ENCODE measurements at regions not wholly inside any gene's neighbourhood (a gene's known extent, or its start where the extent isn't known, plus 50 kb on each side); places are given as distances from the start of the nearest gene placed in this dataset.

- H3K36me3 Mint-ChIP-seq (ENCODE audit: low read depth), result no peaks in the 10 kb centered on the region
- no peaks in the 10 kb centered on the region for H3K9me3 Mint-ChIP-seq
- no peaks in the 10 kb centered on the region for H3K4me1 Mint-ChIP-seq
- peaks cover 8% of the 10 kb centered on the region for H3K27me3 Mint-ChIP-seq (ENCODE audit: low read depth, poor library complexity)
- TF ChIP-seq CTCF (IDR thresholded peaks at IDR 0.05), result no peak
- no peak for DNase-seq
- H3K27ac Mint-ChIP-seq, result no peak overlapping the region
- H3K4me3 Mint-ChIP-seq, result no peak overlapping the region
Observed at GRCh38 chr4:14151101-14151500, 523.6 kb upstream of the BOD1L1 start.

- peaks cover 8% of the 10 kb centered on the region for H3K27me3 Mint-ChIP-seq (ENCODE audit: low read depth, poor library complexity)
- no peaks in the 10 kb centered on the region for H3K4me1 Mint-ChIP-seq
Observed at GRCh38 chr4:14152834-14153519, 525.5 kb upstream of the BOD1L1 start.

GRCh38 chr4:14155803-14156202 lies 528.3 kb upstream of the BOD1L1 start:
- TF ChIP-seq CTCF (IDR thresholded peaks at IDR 0.05), result no peak
- H3K27me3 Mint-ChIP-seq (ENCODE audit: low read depth, poor library complexity), result peaks cover 6% of the 10 kb centered on the region
- H3K4me3 Mint-ChIP-seq, result no peak overlapping the region
- H3K36me3 Mint-ChIP-seq (ENCODE audit: low read depth), result no peaks in the 10 kb centered on the region
- no peaks in the 10 kb centered on the region for H3K9me3 Mint-ChIP-seq
- H3K27ac Mint-ChIP-seq, result no peak overlapping the region
- DNase-seq, result no peak
- no peaks in the 10 kb centered on the region for H3K4me1 Mint-ChIP-seq

More at GRCh38 chr4:14152834-14153519, 525.5 kb upstream of the BOD1L1 start:
- Mint-ChIP-seq H3K36me3 (ENCODE audit: low read depth) (no peaks in the 10 kb centered on the region), H3K4me3 (no peak overlapping the region), H3K27ac (no peak overlapping the region), H3K9me3 (no peaks in the 10 kb centered on the region)
- TF ChIP-seq CTCF (IDR thresholded peaks at IDR 0.05), result no peak
- no peak for DNase-seq

GRCh38 chr4:14157262-14157661 lies 529.7 kb upstream of the BOD1L1 start:
- H3K27me3 Mint-ChIP-seq (ENCODE audit: low read depth, poor library complexity), result peaks cover 5% of the 10 kb centered on the region

GRCh38 chr4:14165222-14165920 lies 537.8 kb upstream of the BOD1L1 start:
- H3K27ac Mint-ChIP-seq, result no peak overlapping the region
- no peak overlapping the region for H3K4me3 Mint-ChIP-seq
- no peaks in the 10 kb centered on the region for H3K27me3 Mint-ChIP-seq (ENCODE audit: low read depth, poor library complexity)
- TF ChIP-seq CTCF (IDR thresholded peaks at IDR 0.05), result no peak
- no peaks in the 10 kb centered on the region for H3K4me1 Mint-ChIP-seq
- H3K36me3 Mint-ChIP-seq (ENCODE audit: low read depth), result no peaks in the 10 kb centered on the region
- H3K9me3 Mint-ChIP-seq, result no peaks in the 10 kb centered on the region
- no peak for DNase-seq

More at GRCh38 chr4:14157262-14157661, 529.7 kb upstream of the BOD1L1 start:
- H3K36me3 Mint-ChIP-seq (ENCODE audit: low read depth), result no peaks in the 10 kb centered on the region
- no peak overlapping the region for H3K4me3 Mint-ChIP-seq
- no peak overlapping the region for H3K27ac Mint-ChIP-seq
- no peak for DNase-seq
- H3K9me3 Mint-ChIP-seq, result no peaks in the 10 kb centered on the region
- no peaks in the 10 kb centered on the region for H3K4me1 Mint-ChIP-seq
- TF ChIP-seq CTCF (IDR thresholded peaks at IDR 0.05), result no peak
